NCI-H146 (cell line): ENCODE measurements at regions not wholly inside any gene's neighbourhood (a gene's known extent, or its start where the extent isn't known, plus 50 kb on each side); places are given as distances from the start of the nearest gene placed in this dataset.
"Not testable (repeated sequence)": the region's sequence is repeated elsewhere in the genome, so short reads cannot be mapped to it uniquely, and the experiment has no call there.

Experiments used
- DNase-seq: peaks from one replicate; lab custom pipeline; 2025; lab: John Stamatoyannopoulos, UW

- DNase-seq: no peak
Measured at GRCh38 chr22:44630826-44631225, 71.2 kb upstream of the PRR5 start.

- no peak for DNase-seq
Measured at GRCh38 chr22:44628835-44629234, 73.2 kb upstream of the PRR5 start.

- DNase-seq: no peak
Measured at GRCh38 chr22:44628273-44628672, 73.7 kb upstream of the PRR5 start.

GRCh38 chr22:44627521-44628139 lies 74.4 kb upstream of the PRR5 start:
- DNase-seq: no peak

- peak; percentile 55 for DNase-seq
Measured at GRCh38 chr22:44625981-44626687, 75.9 kb upstream of the PRR5 start.

- no peak for DNase-seq
Measured at GRCh38 chr22:44625421-44625760, 76.6 kb upstream of the PRR5 start.

GRCh38 chr22:44624689-44625420 lies 77.1 kb upstream of the PRR5 start:
- no peak for DNase-seq

GRCh38 chr22:44623771-44624510 lies 78.1 kb upstream of the PRR5 start:
- no peak for DNase-seq

- no peak for DNase-seq
Measured at GRCh38 chr22:44622679-44623078, 79.3 kb upstream of the PRR5 start.

GRCh38 chr22:44622147-44622427 lies 79.9 kb upstream of the PRR5 start:
- DNase-seq: peak; percentile 67

- no peak for DNase-seq
Measured at GRCh38 chr22:44621401-44622146, 80.4 kb upstream of the PRR5 start.

- DNase-seq: no peak
Measured at GRCh38 chr22:44620841-44621257, 81.2 kb upstream of the PRR5 start.

- peak; percentile 89 for DNase-seq
Measured at GRCh38 chr22:44620129-44620840, 81.7 kb upstream of the PRR5 start.

- DNase-seq: not testable (repeated sequence)
Measured at GRCh38 chr22:44619560-44620128, 82.4 kb upstream of the PRR5 start.

GRCh38 chr22:44618910-44619309 lies 83.1 kb upstream of the PRR5 start:
- DNase-seq: not testable (repeated sequence)

- DNase-seq: peak; percentile 68
Measured at GRCh38 chr22:44618400-44618799, 83.6 kb upstream of the PRR5 start.

GRCh38 chr22:44617828-44618227 lies 84.2 kb upstream of the PRR5 start:
- no peak for DNase-seq

- DNase-seq: peak; percentile 26
Measured at GRCh38 chr22:44616882-44617655, 84.9 kb upstream of the PRR5 start.

- no peak for DNase-seq
Measured at GRCh38 chr22:44616461-44616860, 85.5 kb upstream of the PRR5 start.

- peak; percentile 18 for DNase-seq
Measured at GRCh38 chr22:44615602-44616180, 86.3 kb upstream of the PRR5 start.
